HepG2 (cell line): ENCODE measurements at regions not wholly inside any gene's neighbourhood (a gene's known extent, or its start where the extent isn't known, plus 50 kb on each side); places are given as distances from the start of the nearest gene placed in this dataset.

Experiments
- BORCS8-MEF2B ChIP-seq: sonication (generic); formaldehyde crosslinking; IDR thresholded peaks from 2 replicates; pipeline ENCODE4 v1.8.0; 2022; ENCODE audit warnings: mild to moderate bottlenecking, missing genetic modification reagents
- CREM ChIP-seq, 2 experiments: sonication (generic) in 1 of 2; formaldehyde crosslinking in 1 of 2; IDR thresholded peaks; 2 replicates each; pipeline versions ENCODE4 v1.4.0 to v1.6.1; 2016 to 2020; ENCODE audit warnings: antibody characterized with exemption in 1 of 2, mild to moderate bottlenecking in 1 of 2, missing genetic modification reagents in 1 of 2
- FOXO1 ChIP-seq: sonication (generic); formaldehyde crosslinking; IDR thresholded peaks from 2 replicates; pipeline ENCODE4 v1.4.0; 2020; ENCODE audit warnings: missing genetic modification reagents
- HNRNPL ChIP-seq: fragments of 200-400 bp; formaldehyde crosslinking; IDR thresholded peaks from 2 replicates; pipeline ENCODE4 v1.6.1; 2017; ENCODE audit warnings: mild to moderate bottlenecking, low read depth, low read length
- JUND ChIP-seq: sonication (generic); formaldehyde crosslinking; IDR thresholded peaks from 2 replicates; pipeline ENCODE4 v1.8.0; 2022; ENCODE audit warnings: mild to moderate bottlenecking, missing genetic modification reagents
- MAFF ChIP-seq: IDR thresholded peaks from 2 replicates; pipeline ENCODE4 v1.6.1; 2011; ENCODE audit warnings: low read depth, low read length, improper control_type of control experiment
- MYPOP ChIP-seq: sonication (generic); formaldehyde crosslinking; IDR thresholded peaks from 2 replicates; pipeline ENCODE4 v1.8.1; 2023; ENCODE audit warnings: mild to moderate bottlenecking, moderate library complexity, missing genetic modification reagents
- NR2F6 ChIP-seq, 2 experiments: IDR thresholded peaks; 2 replicates each; pipeline ENCODE4 v1.6.1; 2016; ENCODE audit warnings: antibody characterized with exemption in 1 of 2, mild to moderate bottlenecking in 1 of 2
- SP140L ChIP-seq: sonication (generic); formaldehyde crosslinking; IDR thresholded peaks from 2 replicates; pipeline ENCODE4 v1.4.0; 2020; ENCODE audit warnings: missing genetic modification reagents, borderline replicate concordance
- YEATS4 ChIP-seq: sonication (generic); formaldehyde crosslinking; IDR thresholded peaks from 2 replicates; pipeline ENCODE4 v1.4.0; 2020; ENCODE audit warnings: missing genetic modification reagents, borderline replicate concordance
- ZNF142 ChIP-seq: sonication (generic); formaldehyde crosslinking; IDR thresholded peaks from 2 replicates; pipeline ENCODE4 v1.4.0; 2020; ENCODE audit warnings: missing genetic modification reagents
- ZNF431 ChIP-seq: sonication (generic); formaldehyde crosslinking; IDR thresholded peaks from 2 replicates; pipeline ENCODE4 v1.9.0; 2022; ENCODE audit warnings: missing genetic modification reagents, low read depth, mild to moderate bottlenecking, borderline replicate concordance
- ZNF530 ChIP-seq: sonication (generic); formaldehyde crosslinking; IDR thresholded peaks from 2 replicates; pipeline ENCODE4 v1.5.0; 2020; ENCODE audit warnings: low read depth, mild to moderate bottlenecking, missing genetic modification reagents
- ZNF543 ChIP-seq: sonication (generic); formaldehyde crosslinking; IDR thresholded peaks from 2 replicates; pipeline ENCODE4 v1.4.0; 2020; ENCODE audit warnings: mild to moderate bottlenecking, missing genetic modification reagents
- ZNF574 ChIP-seq: sonication (generic); formaldehyde crosslinking; IDR thresholded peaks from 2 replicates; pipeline ENCODE4 v1.4.0; 2020; ENCODE audit warnings: missing genetic modification reagents
- ZNF878 ChIP-seq: sonication (generic); formaldehyde crosslinking; IDR thresholded peaks from 2 replicates; pipeline ENCODE4 v1.8.1; 2023; ENCODE audit warnings: mild to moderate bottlenecking, missing genetic modification reagents, moderate library complexity
- TF ChIP-seq, protein P1 (sequence below): IDR thresholded peaks from 2 replicates; pipeline ENCODE4 v1.6.1; 2016; ENCODE audit warnings: missing genetic modification reagents, missing compliant biosample characterization
- TF ChIP-seq, protein P2 (sequence below): sonication (generic); formaldehyde crosslinking; IDR thresholded peaks from 2 replicates; pipeline ENCODE4 v1.4.0; 2020; ENCODE audit warnings: missing genetic modification reagents, borderline replicate concordance

DNA sequence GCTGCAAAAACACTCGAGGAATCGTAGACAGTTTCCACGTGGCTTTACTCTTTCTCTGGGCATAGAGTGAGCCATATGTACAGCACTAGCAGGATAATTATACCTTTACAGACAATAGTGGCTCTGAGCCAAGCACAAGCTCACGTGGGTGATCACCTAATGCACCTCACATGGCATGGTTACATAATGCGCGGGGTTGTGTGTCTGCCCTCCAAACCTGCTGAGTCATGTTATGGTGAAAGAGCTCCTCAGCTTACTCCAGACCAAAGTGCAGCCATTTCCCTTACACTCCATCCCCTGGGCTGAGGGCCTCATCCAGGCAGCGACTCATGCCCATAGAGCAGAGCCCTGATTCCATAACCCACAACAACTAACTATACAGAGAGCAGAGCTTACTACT lies 1458.4 kb upstream of the CADM2 start (continued):
- TF ChIP-seq CREM (IDR thresholded peaks at IDR 0.05) = no peak
- no peak for TF ChIP-seq CREM (CRISPR knock-in tag; IDR thresholded peaks at IDR 0.05)
- TF ChIP-seq FOXO1 (CRISPR knock-in tag) = no peak; the same call in 1 of the 2 replicates
- TF ChIP-seq, protein P1, sequence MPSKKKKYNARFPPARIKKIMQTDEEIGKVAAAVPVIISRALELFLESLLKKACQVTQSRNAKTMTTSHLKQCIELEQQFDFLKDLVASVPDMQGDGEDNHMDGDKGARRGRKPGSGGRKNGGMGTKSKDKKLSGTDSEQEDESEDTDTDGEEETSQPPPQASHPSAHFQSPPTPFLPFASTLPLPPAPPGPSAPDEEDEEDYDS (CRISPR knock-in tag) = no peak
- TF ChIP-seq MYPOP (CRISPR knock-in tag) = no peak
- no peak for TF ChIP-seq ZNF530 (CRISPR knock-in tag)
- no peak for TF ChIP-seq NR2F6 (IDR thresholded peaks at IDR 0.05)
- TF ChIP-seq NR2F6 (CRISPR knock-in tag; IDR thresholded peaks at IDR 0.05) = peak; percentile 38; the same call in 1 of the 2 replicates
- peak; percentile 94 for TF ChIP-seq MAFF
- peak; percentile 59; the same call in 1 of the 2 replicates for TF ChIP-seq ZNF431 (CRISPR knock-in tag)
- TF ChIP-seq ZNF142 = no peak
- no peak for TF ChIP-seq ZNF543 (CRISPR knock-in tag)
- TF ChIP-seq YEATS4 (CRISPR knock-in tag) = no peak
- no peak; the same call in 1 of the 2 replicates for TF ChIP-seq ZNF878 (CRISPR knock-in tag)
- TF ChIP-seq JUND (CRISPR knock-in tag) = no peak
- TF ChIP-seq, protein P2, sequence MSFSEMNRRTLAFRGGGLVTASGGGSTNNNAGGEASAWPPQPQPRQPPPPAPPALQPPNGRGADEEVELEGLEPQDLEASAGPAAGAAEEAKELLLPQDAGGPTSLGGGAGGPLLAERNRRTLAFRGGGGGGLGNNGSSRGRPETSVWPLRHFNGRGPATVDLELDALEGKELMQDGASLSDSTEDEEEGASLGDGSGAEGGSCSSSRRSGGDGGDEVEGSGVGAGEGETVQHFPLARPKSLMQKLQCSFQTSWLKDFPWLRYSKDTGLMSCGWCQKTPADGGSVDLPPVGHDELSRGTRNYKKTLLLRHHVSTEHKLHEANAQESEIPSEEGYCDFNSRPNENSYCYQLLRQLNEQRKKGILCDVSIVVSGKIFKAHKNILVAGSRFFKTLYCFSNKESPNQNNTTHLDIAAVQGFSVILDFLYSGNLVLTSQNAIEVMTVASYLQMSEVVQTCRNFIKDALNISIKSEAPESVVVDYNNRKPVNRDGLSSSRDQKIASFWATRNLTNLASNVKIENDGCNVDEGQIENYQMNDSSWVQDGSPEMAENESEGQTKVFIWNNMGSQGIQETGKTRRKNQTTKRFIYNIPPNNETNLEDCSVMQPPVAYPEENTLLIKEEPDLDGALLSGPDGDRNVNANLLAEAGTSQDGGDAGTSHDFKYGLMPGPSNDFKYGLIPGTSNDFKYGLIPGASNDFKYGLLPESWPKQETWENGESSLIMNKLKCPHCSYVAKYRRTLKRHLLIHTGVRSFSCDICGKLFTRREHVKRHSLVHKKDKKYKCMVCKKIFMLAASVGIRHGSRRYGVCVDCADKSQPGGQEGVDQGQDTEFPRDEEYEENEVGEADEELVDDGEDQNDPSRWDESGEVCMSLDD = no peak
- TF ChIP-seq ZNF574 (CRISPR knock-in tag) = no peak
- TF ChIP-seq SP140L (CRISPR knock-in tag) = no peak
- TF ChIP-seq BORCS8-MEF2B (CRISPR knock-in tag) = no peak
- no peak for TF ChIP-seq HNRNPL
